ENCODE measurements at regions not wholly inside any gene's neighbourhood (a gene's known extent, or its start where the extent isn't known, plus 50 kb on each side); places are given as distances from the start of the nearest gene placed in this dataset.
"Not testable (repeated sequence)": the region's sequence is repeated elsewhere in the genome, so short reads cannot be mapped to it uniquely, and the experiment has no call there.

GRCh38 chr18:4807604-4808293 is 352.6 kb upstream of the DLGAP1 start:
- DNase-seq (no peak), ATAC-seq (no peak)
- intact Hi-C loops (cut with micrococcal nuclease): no loop called here

- ATAC-seq: no peak
- no peak for DNase-seq
- intact Hi-C loops (cut with micrococcal nuclease): no loop called here
Observed at GRCh38 chr18:4806331-4806730, 351.2 kb upstream of the DLGAP1 start.

GRCh38 chr18:4802296-4802695 is 347.2 kb upstream of the DLGAP1 start:
- intact Hi-C loops (cut with micrococcal nuclease): no loop called here
- DNase-seq (no peak), ATAC-seq (no peak)

- DNase-seq (no peak), ATAC-seq (no peak)
- intact Hi-C loops (cut with micrococcal nuclease): no loop called here
Observed at GRCh38 chr18:4801151-4801550, 346.0 kb upstream of the DLGAP1 start.

- no peak for ATAC-seq
- intact Hi-C loops (cut with micrococcal nuclease): no loop called here
- DNase-seq: no peak
Observed at GRCh38 chr18:4797002-4797685, 342.0 kb upstream of the DLGAP1 start.

GRCh38 chr18:4789506-4789905 is 334.4 kb upstream of the DLGAP1 start:
- ATAC-seq (no peak), DNase-seq (no peak)
- intact Hi-C loops (cut with micrococcal nuclease): no loop called here

- ATAC-seq: no peak
- no peak for DNase-seq
- intact Hi-C loops (cut with micrococcal nuclease): no loop called here
Observed at GRCh38 chr18:4781873-4782272, 326.8 kb upstream of the DLGAP1 start.

- intact Hi-C loops (cut with micrococcal nuclease): no loop called here
- DNase-seq: no peak
- ATAC-seq: no peak
Observed at GRCh38 chr18:4765401-4765800, 310.3 kb upstream of the DLGAP1 start.

- ATAC-seq: no peak
- no peak for DNase-seq
- intact Hi-C loops (cut with micrococcal nuclease): no loop called here
Observed at GRCh38 chr18:4762330-4762729, 307.2 kb upstream of the DLGAP1 start.

- intact Hi-C loops (cut with micrococcal nuclease): no loop called here
- no peak for ATAC-seq
- DNase-seq: no peak
Observed at GRCh38 chr18:4758980-4759379, 303.9 kb upstream of the DLGAP1 start.

- ATAC-seq (no peak), DNase-seq (no peak)
- intact Hi-C loops (cut with micrococcal nuclease): no loop called here
Observed at GRCh38 chr18:4755848-4756247, 300.7 kb upstream of the DLGAP1 start.

GRCh38 chr18:4753151-4753550 is 298.0 kb upstream of the DLGAP1 start:
- DNase-seq; intact Hi-C loops (cut with micrococcal nuclease); ATAC-seq: not testable (repeated sequence)

- DNase-seq (no peak), ATAC-seq (no peak)
- intact Hi-C loops (cut with micrococcal nuclease): no loop called here
Observed at GRCh38 chr18:4751523-4751922, 296.4 kb upstream of the DLGAP1 start.

- ATAC-seq (no peak), DNase-seq (no peak)
- intact Hi-C loops (cut with micrococcal nuclease): no loop called here
Observed at GRCh38 chr18:4750393-4751346, 295.6 kb upstream of the DLGAP1 start.

- intact Hi-C loops (cut with micrococcal nuclease): no loop called here
- ATAC-seq (no peak), DNase-seq (no peak)
Observed at GRCh38 chr18:4748975-4749374, 293.9 kb upstream of the DLGAP1 start.

GRCh38 chr18:4734903-4735302 is 279.8 kb upstream of the DLGAP1 start:
- no peak for DNase-seq
- intact Hi-C loops (cut with micrococcal nuclease): no loop called here
- no peak for ATAC-seq

GRCh38 chr18:4734021-4734420 is 278.9 kb upstream of the DLGAP1 start:
- intact Hi-C loops (cut with micrococcal nuclease): no loop called here
- ATAC-seq: no peak
- no peak for DNase-seq

GRCh38 chr18:4721545-4721944 is 266.4 kb upstream of the DLGAP1 start:
- intact Hi-C loops (cut with micrococcal nuclease): no loop called here
- ATAC-seq (no peak), DNase-seq (no peak)

GRCh38 chr18:4720518-4720917 is 265.4 kb upstream of the DLGAP1 start:
- DNase-seq (no peak), ATAC-seq (no peak)
- intact Hi-C loops (cut with micrococcal nuclease): no loop called here

- intact Hi-C loops (cut with micrococcal nuclease): no loop called here
- DNase-seq (no peak), ATAC-seq (no peak)
Observed at GRCh38 chr18:4705894-4706293, 250.8 kb upstream of the DLGAP1 start.
